ENCODE measurements at regions not wholly inside any gene's neighbourhood (a gene's known extent, or its start where the extent isn't known, plus 50 kb on each side); places are given as distances from the start of the nearest gene placed in this dataset.

- no peak for DNase-seq
Observed at GRCh38 chrX:69264158-69264581, 98.9 kb upstream of the PJA1 start.

- DNase-seq: no peak
Observed at GRCh38 chrX:69263251-69263820, 98.1 kb upstream of the PJA1 start.

GRCh38 chrX:69262036-69262936, 97.0 kb upstream of the PJA1 start:
- DNase-seq: no peak

- DNase-seq: no peak
Observed at GRCh38 chrX:69260169-69260568, 94.9 kb upstream of the PJA1 start.

GRCh38 chrX:69258893-69259292, 93.6 kb upstream of the PJA1 start:
- no peak for DNase-seq

- no peak for DNase-seq
Observed at GRCh38 chrX:69257499-69258127, 92.4 kb upstream of the PJA1 start.

- DNase-seq: no peak
Observed at GRCh38 chrX:69256291-69256565, 91.0 kb upstream of the PJA1 start.

- no peak for DNase-seq
Observed at GRCh38 chrX:69255441-69256290, 90.4 kb upstream of the PJA1 start.

- DNase-seq: no peak
Observed at GRCh38 chrX:69253821-69254220, 88.6 kb upstream of the PJA1 start.

- DNase-seq: no peak
Observed at GRCh38 chrX:69243276-69243675, 78.0 kb upstream of the PJA1 start.

GRCh38 chrX:69238887-69239231, 73.6 kb upstream of the PJA1 start:
- no peak for DNase-seq

- DNase-seq: no peak
Observed at GRCh38 chrX:69238114-69238886, 73.0 kb upstream of the PJA1 start.

GRCh38 chrX:69237236-69237635, 72.0 kb upstream of the PJA1 start:
- no peak for DNase-seq

- DNase-seq: no peak
Observed at GRCh38 chrX:69236641-69237040, 71.4 kb upstream of the PJA1 start.

GRCh38 chrX:69234624-69235023, 69.4 kb upstream of the PJA1 start:
- no peak for DNase-seq

- no peak for DNase-seq
Observed at GRCh38 chrX:69232945-69233344, 67.7 kb upstream of the PJA1 start.

GRCh38 chrX:69231903-69232302, 66.7 kb upstream of the PJA1 start:
- DNase-seq: no peak

GRCh38 chrX:69229436-69229835, 64.2 kb upstream of the PJA1 start:
- no peak for DNase-seq

- no peak for DNase-seq
Observed at GRCh38 chrX:69228732-69229131, 63.5 kb upstream of the PJA1 start.

- DNase-seq: no peak
Observed at GRCh38 chrX:69226459-69227158, 61.4 kb upstream of the PJA1 start.

GRCh38 chrX:69222103-69223090, 57.1 kb upstream of the PJA1 start:
- no peak for DNase-seq
